Activated CD8-positive, alpha-beta memory T cell treated with anti-CD3 and anti-CD28 coated beads, Interleukin-2, amount 50 U/mL, for 48 hours (primary cell): ENCODE measurements at regions not wholly inside any gene's neighbourhood (a gene's known extent, or its start where the extent isn't known, plus 50 kb on each side); places are given as distances from the start of the nearest gene placed in this dataset.

Source experiments
- DNase-seq: peaks from one replicate; pipeline ENCODE4 v3.0.0-alpha.2; 2020

DNA sequence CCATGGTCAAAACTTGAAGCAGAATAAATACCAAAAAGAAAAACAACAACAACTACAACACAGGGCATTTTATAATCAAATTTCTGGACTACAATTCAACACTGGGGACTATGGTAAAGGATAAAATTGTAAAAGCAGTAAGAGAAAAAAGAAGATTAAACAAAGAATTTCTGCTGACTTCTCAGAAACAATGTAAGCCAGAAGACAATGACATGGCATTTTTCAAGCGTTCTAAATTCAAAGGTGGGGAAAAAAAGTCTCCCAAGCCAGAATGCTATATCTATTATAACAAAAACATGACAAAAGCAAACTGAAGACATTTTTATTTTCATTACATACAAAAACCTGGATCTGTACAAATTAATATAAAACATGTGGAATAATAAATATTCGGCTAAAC lies 433.1 kb downstream of the NPHP4 start:
- no peak for DNase-seq

DNA sequence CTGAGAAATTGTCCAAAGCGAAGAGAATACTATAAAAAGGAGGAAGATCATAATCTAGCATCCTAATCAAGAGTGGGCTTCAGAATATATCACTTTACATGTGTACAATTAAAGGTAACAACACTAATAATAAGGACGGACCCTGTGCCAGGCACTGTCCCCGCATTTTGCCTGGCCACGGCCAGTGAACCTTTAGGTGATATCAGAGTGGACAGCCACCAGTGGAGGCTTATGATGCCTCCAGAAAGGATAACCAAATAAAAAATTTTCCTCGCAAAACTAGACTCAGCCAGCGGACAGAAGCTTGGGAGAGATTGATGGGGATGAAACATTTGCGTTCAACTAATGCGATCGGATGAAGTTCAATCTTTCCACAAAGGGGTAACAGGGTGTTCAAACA lies 436.4 kb downstream of the NPHP4 start:
- no peak for DNase-seq

DNA sequence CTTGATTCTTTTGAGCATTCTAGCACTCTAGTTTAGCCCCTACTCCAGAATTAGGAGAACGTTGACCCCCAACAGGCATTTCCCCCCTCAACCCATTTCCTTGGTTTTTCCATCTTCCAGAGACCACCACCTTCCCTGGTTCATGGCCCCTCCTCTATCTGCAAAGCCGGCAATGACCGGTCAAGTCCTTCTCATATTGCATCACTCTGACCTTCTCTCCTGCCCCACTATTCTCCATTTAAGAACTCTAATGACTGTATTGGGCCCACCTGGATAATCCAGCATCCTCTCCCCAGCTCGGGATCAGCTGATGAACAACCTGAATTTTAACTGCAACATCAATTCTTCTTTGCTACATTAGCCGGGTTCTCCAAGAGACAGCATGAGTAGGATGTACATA lies 437.4 kb downstream of the NPHP4 start:
- no peak for DNase-seq

DNA sequence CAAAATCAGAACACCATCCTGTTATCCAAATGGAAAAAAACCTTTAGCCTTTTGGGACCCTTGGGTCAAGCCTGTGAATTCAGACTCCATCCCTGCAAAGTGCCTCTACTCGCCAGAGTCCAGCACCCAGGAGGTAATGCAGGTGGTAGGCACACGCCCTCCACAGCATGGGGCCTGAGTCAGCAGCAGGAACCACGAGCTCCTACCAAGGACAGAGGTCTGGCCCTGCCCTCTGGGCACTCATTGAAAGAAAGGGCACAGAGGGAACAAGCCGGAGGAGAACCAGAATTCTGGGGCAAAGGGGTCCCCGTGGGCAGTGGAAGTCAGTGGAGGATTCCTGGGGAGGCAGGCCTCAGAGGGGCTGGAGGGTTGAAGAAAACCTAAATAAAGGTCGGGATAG lies 438.1 kb downstream of the NPHP4 start:
- no peak for DNase-seq

DNA sequence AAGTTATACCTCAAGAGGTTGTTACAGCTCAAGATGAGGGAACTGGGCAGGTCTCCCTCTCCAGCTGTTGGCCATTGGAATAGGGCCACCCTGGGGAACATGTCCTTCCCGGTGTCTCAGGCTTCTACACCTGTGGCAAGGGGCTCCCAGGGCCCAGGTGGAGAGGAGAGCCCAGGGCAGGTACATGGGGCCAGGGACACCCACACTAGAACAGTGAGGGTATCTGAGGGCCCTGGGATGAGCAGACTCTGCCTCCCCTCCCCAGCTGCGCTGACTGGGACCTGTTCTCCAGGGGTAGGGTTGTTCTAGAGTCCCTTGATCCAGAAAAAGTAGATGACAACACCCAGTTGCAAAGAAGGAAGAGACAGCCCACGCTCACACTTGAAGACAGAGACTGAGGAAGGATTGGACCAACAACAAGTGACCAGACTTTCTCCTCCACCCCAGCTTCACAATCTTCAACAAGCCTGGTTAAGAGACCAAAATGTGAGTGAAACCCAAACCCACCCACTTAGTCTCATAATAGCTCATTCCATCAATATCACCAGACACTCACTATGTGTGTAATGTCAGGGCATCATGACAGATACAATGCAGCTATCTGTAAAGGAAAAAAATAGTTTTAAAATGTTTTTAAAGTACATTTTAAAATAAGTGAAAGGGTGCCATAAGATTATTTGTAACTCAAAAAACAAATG lies 439.3 kb downstream of the NPHP4 start:
- no peak for DNase-seq

DNA sequence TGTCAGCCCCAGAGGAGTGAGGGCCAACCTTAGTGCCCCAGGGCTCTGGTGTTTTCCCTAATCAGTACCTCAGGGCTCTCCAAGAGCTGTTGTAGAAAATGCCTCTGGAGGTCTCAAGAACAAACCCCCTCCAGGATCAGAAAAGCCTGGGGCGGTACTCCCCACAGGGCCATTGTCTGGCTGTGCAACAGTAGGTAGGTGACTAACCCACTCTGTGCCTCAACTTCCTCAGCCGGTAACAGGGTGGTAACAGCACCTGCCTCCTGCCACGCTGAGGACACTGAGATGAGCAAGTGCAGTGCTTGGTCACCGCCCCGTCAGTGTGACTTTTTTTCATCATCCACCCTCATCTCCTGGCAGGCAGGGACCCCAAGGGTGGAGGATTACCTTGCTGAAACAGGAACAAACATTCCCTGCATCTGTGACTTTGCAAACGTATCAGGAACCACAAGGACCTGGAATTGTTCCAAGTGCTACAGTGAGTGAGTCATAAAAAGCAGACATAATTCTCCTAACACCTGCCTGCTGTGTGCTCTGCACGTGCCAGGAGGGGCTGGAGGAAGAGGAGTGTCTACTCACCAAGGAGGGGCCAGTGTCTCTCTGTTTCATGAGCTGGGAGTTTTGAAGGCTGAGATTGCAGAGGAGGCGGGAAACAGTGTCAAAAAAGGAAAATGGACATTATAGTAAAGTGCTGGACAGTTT lies 440.8 kb downstream of the NPHP4 start:
- DNase-seq: no peak

DNA sequence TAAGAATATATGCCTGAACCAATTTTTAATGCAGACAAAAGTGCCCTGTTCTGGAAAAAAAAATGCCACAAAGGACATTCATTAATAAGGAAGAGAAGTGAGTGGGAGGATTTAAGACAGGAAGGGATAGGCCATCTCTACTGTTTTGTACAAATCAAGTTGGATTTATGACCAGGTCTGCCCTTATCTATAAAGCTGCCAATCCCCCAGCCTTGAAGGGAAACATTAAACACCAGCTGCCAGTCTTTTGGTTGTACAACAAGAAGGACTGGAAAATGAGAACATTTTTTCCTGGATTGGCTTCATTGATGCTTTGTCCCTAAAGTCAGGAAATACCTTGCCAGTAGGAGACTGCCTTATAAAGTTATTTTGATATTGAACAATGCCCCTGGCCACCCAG lies 444.0 kb downstream of the NPHP4 start:
- DNase-seq: no peak

DNA sequence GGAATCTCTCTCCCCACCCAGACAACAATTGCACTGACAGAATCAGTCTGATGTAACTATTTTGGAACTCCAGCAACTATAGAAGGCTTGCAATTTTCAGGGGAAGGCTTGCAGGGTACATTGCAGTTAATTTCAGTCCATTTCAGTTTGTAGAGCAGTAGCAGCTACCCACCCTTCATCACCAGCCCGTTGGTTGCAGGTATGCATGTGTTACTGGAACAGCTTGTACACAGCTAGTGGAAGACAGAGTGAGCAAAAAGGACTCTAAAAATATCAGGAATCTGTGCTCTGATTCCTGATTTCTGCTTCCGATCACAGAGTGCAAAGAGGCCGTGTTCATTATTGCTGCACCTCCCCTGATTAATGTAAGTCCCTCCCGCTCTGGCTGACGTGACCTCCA lies 449.0 kb downstream of the NPHP4 start:
- DNase-seq: no peak

DNA sequence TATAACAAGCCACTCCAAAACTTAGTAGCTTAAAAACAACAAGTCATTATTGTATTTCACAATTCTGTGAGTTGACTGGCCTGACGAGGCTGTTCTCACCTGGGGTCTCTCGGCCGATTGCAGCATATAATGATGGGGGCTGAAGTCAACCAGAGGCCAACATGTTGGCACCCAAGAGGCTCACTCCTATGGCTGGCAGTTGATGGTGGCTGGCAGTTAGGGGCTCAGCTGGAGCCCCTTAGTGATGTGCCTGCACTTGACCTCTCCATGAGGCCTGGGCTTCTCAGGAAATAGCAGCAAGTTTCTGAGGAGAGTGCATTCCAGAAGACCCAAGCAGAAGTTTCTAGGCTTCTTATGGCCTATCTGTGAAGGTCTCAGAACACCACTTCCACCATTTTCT lies 459.4 kb downstream of the NPHP4 start:
- no peak for DNase-seq

DNA sequence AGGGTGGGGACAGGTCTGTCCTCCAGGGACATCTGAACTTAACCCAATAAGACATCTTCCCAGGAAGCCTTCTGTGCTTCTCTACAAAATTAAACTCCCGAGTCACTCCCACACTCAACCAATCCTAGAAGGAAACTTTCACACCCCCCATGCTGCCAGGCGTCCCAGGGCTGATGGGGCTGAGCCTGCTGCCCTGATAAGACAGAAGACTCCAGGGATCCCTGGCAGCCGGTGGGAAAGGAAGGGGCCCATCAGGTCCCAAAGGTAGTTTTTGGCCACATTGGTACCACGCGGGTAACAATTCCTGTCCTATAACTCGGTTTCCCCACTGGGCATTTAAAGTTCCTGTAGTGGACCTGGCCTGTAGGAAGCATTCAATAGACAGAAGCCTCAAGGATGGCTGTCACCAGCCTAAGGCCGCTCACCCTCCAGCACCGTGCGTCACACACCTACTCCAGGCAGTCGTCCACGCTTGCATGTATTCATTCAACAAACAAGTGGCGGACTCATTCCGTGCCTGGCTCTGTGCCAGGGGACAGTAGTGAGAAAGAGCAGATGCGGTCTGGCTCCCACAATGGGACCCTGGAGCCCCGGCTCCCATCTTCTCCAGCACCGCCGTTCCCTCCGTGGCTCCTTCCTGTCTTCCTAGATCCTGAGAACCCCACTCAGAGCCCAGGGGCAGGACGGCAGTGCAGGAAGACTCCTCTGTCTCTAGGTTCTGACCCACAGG lies 465.2 kb downstream of the NPHP4 start:
- no peak for DNase-seq

DNA sequence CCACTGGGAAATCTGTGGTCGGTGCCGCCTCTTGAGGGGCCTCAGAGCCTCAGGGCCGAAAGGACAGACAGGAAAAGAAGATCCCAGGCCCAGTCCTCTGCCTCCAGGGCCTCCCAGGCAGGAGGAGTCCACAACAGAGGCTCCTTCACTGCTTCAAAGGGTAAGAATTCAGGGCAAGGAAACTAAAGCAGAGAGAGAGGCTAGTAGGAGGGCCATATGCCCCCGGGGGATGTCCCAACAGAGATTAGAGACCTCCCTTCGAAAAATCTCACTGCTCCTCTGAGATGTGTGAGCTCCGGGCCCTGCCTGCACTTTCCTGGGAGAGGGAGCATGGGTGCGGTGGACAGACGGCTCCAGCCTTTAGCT lies 465.9 kb downstream of the NPHP4 start:
- no peak for DNase-seq

DNA sequence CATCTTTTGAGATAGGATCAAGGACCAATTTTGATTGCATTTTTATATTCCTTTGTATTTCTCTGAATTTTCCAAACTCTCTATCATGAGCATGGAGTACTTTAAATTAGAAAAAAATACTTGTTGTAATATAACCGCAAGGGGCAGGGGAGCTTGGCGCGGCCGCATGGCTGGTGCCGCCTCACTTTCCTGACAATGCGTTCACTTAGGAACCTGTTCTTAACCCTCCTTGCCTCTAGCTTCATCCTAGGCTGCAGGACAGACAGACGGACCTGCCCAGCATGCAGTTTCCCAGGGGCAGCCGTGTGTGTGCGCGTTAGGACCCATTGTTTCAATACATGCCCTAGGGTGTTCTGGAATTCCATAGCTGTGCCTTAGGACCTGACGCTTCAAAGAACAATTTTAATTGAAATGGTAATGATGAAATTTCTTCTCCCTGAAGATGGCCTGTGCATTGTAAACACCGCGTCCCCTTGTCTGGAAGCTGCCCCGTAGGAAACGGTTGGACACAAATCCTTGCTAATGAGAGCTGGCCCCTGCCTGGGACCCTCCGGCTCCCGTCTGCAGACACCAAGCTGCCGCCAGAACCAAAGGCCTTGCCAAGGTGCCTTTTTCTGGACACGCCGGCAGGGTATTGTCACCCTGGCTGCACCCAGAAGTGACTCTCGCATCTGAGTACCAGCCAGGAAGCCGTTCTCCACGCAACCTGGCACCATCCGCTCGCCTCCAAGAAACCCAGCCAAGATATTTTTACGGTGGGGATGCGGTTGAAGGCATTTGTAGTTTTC lies 466.4 kb downstream of the NPHP4 start:
- DNase-seq: no peak

DNA sequence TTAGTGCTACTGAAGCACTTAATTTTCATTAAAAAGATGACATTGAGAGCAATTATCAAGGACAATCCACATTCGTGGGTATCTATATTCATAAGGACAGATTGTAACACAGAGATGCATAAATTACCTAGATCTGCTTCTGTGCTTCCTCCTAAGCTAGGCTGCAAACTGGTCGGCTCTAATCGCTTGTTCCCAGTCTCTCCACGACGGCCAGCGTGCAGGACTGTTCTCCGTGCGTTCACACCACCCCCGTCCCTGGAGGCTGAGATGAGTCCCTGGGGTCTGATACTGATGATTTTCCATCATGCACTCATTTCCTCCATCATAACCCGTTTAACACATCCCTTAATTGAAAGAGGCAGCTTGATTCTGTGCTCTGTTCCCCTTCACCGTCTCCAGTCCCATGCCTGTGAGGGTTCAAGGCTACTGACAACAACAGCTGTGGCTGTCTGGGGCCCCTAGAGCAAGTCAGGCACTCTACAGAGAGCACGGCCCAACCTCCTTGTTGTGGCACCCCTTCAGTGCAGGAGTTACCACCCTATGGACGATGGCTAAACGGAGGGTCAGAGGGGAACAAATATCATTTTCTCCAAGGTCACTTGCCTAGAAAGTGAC lies 469.6 kb downstream of the NPHP4 start:
- no peak for DNase-seq

DNA sequence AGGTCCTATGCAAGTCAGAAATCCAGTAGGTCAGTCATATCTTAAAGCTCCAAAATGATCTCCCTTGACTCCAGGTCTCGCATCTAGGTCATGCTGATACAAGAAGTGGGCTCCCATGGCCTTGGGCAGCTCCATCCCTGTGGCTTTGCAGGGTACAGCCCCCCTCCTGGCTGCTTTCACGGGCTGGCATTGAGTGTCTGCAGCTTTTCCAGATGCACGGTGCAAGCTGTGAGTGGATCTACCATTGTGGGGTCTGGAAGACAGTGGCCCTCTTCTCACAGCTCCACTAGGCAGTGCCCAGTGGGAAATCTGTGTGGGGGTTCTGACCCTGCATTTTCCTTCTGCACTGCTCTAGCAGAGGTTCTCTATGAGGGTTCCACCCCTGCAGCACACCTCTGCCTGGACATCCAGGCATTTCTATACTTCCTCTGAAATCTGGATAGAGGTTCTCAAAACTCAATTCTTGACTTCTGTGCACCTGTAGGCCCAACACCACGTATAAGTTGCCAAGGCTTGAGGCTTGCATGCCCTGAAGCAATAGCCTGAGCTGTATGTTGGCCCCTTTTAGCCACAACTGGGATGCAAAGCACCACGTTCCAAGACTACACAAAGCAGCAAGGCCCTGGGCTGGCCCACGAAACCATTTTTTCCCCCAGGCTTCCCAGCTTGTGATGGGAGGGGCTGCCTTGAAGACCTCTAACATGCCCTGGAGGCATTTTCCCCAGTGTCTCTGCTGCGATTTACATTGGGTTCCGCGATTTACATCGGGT lies 472.7 kb downstream of the NPHP4 start:
- no peak for DNase-seq

DNA sequence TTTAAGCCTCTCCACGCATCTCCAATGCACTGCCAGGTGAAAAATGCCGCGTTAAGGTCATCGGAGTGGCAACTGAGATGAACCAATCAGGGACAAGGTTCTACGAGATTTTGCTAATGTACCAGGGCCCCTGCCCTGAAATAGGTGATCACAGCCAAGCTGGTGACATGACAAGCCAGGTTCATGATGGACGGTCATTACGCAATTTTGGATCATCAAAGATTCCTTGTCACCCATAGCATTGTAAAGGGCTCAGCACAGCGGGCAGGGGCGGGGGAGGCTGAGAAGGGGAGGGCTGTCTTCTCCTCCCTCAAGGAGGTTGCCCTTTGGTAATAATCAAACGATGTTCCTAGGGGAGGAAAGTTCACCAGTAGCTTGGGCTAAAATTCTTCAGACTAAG lies 475.5 kb downstream of the NPHP4 start:
- no peak for DNase-seq

DNA sequence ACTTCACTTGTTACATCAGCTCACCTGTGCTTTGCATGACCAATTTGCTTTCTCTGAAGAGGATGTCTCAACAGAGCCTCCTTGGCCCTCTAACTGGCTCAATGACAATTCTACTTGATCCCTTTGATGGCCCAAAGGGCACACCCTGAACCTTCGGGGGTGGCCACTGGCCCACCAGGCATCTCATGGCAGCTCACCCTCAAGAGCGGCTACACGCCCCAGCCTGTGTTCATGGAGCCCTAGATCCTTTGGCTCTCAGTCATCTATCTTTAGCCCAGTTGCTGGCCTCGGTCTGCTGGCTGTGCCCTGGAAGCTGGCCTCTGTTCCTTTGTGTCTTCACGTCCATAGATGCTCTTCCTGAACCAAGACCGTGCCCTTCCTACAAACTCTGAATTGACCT lies 476.7 kb downstream of the NPHP4 start:
- no peak for DNase-seq

DNA sequence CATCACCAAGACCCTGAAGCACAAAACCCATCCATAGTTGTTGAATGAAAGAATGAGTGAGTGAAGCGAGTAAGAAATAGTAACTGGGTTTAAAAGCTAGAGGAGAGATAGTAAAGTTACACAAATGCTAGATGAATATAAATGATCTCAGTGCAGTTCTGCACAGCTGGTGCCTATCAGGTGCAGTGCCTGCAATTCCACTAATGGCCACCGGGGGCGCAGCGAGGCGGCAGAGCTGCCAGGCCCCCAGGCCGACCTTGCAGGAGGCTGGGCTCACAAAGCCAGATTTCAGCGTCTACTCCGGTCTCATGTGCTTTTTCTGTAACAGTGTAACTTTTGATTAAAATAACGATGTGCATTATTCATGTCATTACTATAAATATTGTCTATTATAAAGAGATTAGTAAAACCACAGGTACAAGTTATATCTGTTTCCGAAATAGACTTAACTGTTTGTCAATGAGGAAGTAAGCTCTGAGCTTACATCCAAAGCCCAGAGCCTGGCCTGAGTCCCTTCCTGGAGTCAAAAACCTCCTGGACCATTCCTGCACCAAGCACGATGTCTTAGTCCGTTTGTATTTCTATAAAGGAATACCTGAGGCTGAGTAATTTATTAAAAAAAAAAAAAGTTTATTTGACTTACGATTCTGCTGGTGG lies 477.6 kb downstream of the NPHP4 start:
- peak; percentile 92 for DNase-seq

DNA sequence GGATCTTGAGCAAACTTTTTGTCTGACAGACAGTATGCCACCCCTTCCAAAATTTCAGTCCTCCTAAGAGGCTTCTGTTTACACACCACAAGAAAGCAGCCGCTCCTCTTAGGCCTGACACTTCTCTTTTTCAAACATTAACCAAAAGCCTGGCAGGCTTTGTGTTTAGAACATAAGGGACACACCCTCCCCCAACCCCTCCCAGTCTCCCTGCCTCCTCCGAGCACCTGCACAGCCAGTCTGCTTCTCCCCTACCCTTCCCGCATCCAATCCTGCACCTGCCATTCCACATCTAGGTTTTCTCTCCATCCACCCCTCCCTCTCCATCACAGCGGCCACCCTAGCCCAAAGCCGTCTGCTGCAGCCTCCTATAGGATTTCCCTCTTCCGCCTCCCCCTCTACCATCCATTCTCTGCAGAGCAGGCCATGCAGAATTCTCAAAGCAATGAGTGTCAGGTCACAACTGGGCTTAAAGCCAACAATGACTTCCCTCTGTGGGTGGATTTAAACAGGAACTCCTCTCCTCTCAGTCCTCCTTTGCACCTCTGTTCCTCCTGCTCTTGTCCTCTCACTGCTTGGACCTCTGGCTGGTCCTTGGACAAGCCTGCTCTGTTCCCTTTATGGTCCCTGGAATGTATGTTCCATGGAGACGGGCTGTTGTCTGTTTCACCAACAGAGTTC lies 478.2 kb downstream of the NPHP4 start:
- DNase-seq: no peak

DNA sequence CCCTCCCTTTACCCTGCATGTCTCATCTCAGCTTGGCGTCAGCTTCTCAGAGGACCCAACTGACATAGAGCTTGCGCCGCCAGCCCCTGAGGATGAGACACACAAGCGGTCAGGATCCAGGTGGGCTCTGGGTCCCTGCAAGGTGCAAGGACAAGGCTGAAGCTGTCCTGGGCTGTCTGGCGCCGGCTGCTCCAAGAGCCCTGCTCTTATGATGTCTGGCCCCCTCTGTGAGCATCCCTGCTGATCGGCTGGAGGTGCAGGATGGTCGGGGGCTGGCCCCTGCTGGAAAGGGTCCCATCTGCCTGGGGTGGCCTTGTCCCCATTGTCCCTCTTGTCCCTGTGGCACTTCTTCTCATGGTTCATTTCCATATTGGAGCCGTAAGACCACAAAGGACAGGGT lies 479.0 kb downstream of the NPHP4 start:
- DNase-seq: no peak

DNA sequence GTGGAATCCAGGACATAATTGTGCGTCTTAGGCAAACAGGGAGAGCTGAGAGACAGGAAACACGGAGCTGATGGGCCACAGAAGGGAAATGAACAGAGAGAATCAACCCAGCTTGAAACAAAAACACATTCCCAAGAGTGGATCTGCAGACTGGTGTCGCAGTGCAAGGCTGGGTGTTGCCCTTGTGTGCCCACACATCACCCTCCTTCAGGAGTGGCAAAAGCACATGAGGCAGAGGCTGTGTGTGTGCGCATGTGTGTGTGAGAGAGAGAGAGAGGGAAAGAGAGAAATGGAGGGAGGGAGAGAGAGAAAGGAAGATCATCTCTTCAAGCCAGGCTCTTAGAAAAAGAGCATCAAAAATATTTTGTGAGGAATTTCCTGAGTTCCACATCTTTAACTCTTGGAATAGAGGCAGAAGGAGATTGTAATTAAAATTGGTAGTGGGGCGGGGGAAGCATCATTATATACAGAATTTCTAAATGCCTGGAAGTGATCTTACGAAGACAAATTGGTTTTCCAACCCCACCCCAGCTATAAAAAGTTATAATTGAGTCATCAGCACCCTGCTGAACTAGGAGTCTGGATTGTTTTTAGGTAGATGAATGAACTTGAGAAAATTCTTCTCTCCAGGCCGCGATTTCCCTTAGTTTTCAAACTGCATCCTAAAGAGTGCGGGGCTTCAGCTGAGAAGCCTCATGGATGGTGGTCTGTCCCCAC lies 480.7 kb downstream of the NPHP4 start:
- no peak for DNase-seq
